NCI-H524 treated with DMSO at 0.1 percent for 48 hours (cell line): ENCODE measurements at regions not wholly inside any gene's neighbourhood (a gene's known extent, or its start where the extent isn't known, plus 50 kb on each side); places are given as distances from the start of the nearest gene placed in this dataset.
A peak's percentile ranks its signal among the peaks of the same experiment; 100 is the strongest.
"Not testable (repeated sequence)": the region's sequence is repeated elsewhere in the genome, so short reads cannot be mapped to it uniquely, and the experiment has no call there.

ENCODE experiments used
- DNase-seq: peaks from one replicate; lab custom pipeline; 2025; lab: John Stamatoyannopoulos, UW

- no peak for DNase-seq
These were observed 446.3 kb downstream of the PREX1 start for GRCh38 chr20:48381353-48382120.

- peak; percentile 83 for DNase-seq
These were observed 447.1 kb downstream of the PREX1 start for GRCh38 chr20:48380661-48381060.

GRCh38 chr20:48378976-48379675 lies 448.7 kb downstream of the PREX1 start:
- no peak for DNase-seq

- no peak for DNase-seq
These were observed 449.9 kb downstream of the PREX1 start for GRCh38 chr20:48377940-48378339.

- DNase-seq, result no peak
These were observed 452.0 kb downstream of the PREX1 start for GRCh38 chr20:48375804-48376203.

- no peak for DNase-seq
These were observed 452.7 kb downstream of the PREX1 start for GRCh38 chr20:48374991-48375595.

- not testable (repeated sequence) for DNase-seq
These were observed 453.5 kb downstream of the PREX1 start for GRCh38 chr20:48374031-48374907.

- DNase-seq, result no peak
These were observed 454.3 kb downstream of the PREX1 start for GRCh38 chr20:48373555-48373934.

GRCh38 chr20:48372851-48373554 lies 454.8 kb downstream of the PREX1 start:
- DNase-seq, result not testable (repeated sequence)

- DNase-seq, result no peak
These were observed 456.6 kb downstream of the PREX1 start for GRCh38 chr20:48371211-48371610.

GRCh38 chr20:48368580-48369021 lies 459.2 kb downstream of the PREX1 start:
- DNase-seq, result not testable (repeated sequence)

GRCh38 chr20:48367541-48368358 lies 460.0 kb downstream of the PREX1 start:
- not testable (repeated sequence) for DNase-seq

GRCh38 chr20:48366230-48366629 lies 461.6 kb downstream of the PREX1 start:
- no peak for DNase-seq

GRCh38 chr20:48364688-48365421 lies 462.9 kb downstream of the PREX1 start:
- DNase-seq, result no peak

- no peak for DNase-seq
These were observed 463.7 kb downstream of the PREX1 start for GRCh38 chr20:48364055-48364454.

- no peak for DNase-seq
These were observed 467.3 kb downstream of the PREX1 start for GRCh38 chr20:48360342-48360975.

GRCh38 chr20:48359692-48360341 lies 468.0 kb downstream of the PREX1 start:
- DNase-seq, result no peak

- not testable (repeated sequence) for DNase-seq
These were observed 468.8 kb downstream of the PREX1 start for GRCh38 chr20:48359055-48359390.
